GM18858 (cell line): ENCODE measurements at regions not wholly inside any gene's neighbourhood (a gene's known extent, or its start where the extent isn't known, plus 50 kb on each side); places are given as distances from the start of the nearest gene placed in this dataset.

Experiments
- ATAC-seq: cut with Tn5 transposase; IDR thresholded peaks from one replicate; pipeline ENCODE4 v1.9.1; 2021; ENCODE audit not compliant: unreplicated experiment

DNA sequence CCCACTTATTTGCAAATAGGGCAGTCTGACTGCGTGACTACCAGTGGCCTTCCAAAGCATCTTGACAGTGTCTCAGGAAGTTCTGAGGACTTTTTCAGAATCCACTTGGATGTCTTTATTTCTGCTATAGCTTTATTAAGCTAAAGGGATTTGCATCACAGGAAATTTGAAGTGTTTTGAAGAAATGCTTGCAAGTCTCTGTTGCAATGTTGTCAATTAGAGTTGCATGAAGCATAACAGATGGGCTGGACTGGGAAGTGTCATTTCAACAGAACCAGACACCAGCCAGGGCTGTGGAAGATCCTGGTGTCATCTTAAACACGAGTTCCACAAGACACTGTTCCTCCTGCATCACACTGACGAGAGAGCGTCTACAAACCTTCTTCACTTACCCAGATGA lies 224.5 kb downstream of the EN1 start:
- no peak for ATAC-seq

DNA sequence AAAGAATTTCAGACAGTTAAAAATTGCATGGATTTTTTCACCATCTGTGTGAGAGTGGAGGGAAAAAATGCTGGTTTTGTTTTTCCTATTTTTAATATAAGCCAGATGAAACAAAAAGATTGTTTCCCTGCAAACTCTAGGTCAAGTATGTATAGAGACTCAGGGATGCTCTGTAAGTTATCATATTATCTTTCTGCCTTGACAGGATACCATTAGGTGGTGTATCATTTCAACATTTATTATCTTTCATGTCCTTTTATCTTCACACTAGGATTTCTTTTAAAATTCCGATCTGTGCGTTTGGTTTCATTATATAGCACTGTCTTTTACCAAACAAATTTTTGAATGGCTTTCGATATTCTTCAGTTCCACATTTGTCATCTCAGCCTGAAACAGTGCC lies 225.3 kb downstream of the EN1 start:
- ATAC-seq = no peak

- ATAC-seq = no peak
Measured at GRCh38 chr2:118618279-118618678, 229.2 kb downstream of the EN1 start.

GRCh38 chr2:118616432-118616831 lies 231.0 kb downstream of the EN1 start:
- no peak for ATAC-seq

- no peak for ATAC-seq
Measured at GRCh38 chr2:118614841-118615271, 232.6 kb downstream of the EN1 start.

GRCh38 chr2:118613737-118614136 lies 233.7 kb downstream of the EN1 start:
- no peak for ATAC-seq

DNA sequence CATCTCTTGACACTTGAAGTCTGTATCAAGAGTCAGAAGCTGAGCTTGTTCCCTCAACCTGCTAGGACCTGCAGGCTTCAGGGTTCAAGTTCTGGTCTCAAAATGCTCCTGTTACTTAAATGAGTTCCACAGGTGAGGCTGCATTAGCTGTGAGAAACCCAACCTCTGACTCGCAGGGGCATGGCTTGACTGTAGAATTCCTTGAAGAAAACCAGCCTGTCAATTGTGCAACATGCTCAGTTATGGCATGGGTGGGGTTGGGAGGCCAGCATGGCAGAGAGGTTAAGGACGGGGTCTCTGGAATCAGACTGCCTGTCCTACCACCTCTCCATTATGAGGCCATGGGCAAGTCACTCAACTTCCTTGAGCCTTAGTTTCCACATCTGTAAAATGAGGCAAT lies 235.8 kb downstream of the EN1 start:
- ATAC-seq = no peak

- no peak for ATAC-seq
Measured at GRCh38 chr2:118609138-118609537, 238.3 kb downstream of the EN1 start.

DNA sequence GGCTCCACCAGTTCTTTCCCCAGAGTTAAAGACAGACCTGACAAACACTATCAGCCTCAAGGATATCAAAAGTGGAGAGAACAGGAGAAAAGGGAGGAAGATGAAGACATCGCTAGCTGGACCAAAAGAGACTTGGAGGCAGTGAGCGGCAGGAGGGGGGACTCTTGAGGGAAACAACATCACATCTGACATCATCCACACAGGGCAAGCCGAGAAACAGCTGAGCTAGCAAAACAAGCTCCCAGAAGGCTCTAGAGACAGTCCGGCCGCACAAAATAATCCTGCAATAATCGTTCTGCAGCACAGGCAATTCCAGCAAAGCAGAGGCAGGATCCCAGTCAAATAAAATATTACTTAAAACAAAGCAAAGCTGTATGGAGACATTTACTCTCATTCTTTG lies 239.8 kb downstream of the EN1 start:
- ATAC-seq = no peak

- ATAC-seq = no peak
Measured at GRCh38 chr2:118604811-118605210, 242.6 kb downstream of the EN1 start.

DNA sequence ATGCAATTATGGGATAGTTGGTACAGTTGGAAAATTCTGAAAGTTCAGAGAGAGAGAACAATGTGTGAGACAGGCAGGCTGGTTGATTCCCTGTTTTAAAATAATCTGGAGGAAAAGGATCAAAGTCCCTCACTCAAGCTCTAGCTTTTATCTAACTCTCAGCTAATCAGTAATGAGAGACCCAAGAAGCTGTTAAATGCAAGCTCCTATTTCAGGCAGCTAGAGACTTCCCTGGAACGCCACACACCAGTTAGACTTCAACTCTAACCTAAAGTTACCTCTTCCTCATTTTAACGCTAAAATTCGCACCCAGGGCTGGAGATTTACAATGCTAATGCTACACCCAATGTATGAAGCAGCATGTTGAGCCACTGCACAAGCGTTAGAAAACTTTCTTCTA lies 243.1 kb downstream of the EN1 start:
- ATAC-seq = no peak

DNA sequence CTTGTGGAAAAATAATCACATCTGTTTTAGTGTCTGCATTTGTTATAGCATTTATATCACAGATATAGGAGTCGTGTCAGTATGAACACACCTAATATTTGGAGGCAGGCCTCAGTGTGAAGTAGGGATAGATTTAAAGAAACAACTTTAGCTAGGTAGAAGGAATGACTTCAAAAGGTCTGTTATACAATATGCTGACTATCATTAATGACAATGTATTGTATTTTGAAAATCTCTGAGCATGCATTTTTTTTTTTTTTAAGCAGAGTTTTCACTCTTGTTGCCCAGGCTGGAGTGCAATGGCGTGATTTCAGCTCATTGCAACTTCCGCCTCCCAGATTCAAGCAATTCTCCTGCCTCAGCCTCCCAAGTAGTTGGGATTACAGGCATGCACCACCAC lies 248.3 kb downstream of the EN1 start:
- no peak for ATAC-seq

DNA sequence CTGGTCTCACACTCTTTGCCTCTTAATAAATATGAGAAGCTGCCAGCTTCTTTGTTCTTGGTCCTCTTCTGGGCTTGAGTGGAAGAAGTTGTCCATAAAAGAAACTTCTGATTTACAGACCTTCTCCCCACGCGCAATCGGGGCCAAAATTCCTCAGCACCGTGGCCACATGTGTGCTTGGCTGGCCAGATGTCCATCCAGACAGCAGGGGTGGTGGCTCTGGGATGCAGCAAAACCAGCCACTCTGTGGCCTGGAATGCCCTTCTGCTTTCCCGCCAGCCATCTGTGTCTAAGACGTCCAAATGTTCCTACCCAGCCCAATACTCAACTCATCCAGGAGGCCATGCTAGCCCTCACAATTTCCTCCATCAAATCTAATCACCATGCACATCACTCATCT lies 250.8 kb downstream of the EN1 start:
- ATAC-seq = no peak

- no peak for ATAC-seq
Measured at GRCh38 chr2:118593257-118593656, 254.2 kb downstream of the EN1 start.

DNA sequence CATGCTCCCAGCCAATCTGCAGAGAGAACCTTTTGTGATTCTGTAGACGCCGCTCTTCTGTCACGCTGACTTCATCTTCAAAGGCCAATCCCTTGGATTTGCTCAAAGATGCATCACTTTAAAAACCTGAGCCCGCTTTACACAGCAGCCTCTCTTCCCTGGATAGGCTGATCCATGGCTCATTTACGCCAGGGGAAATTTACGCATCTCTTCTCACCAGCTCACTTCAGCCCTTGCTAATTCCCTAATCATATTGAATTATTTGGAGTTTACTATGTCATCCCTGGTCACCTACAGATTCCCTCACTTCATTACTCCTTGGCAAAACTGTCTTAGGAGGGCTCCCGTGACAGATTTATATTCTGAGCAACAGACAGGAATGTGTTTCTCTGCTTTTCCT lies 256.2 kb downstream of the EN1 start:
- ATAC-seq = no peak

- ATAC-seq = no peak
Measured at GRCh38 chr2:118589721-118590120, 257.7 kb downstream of the EN1 start.

DNA sequence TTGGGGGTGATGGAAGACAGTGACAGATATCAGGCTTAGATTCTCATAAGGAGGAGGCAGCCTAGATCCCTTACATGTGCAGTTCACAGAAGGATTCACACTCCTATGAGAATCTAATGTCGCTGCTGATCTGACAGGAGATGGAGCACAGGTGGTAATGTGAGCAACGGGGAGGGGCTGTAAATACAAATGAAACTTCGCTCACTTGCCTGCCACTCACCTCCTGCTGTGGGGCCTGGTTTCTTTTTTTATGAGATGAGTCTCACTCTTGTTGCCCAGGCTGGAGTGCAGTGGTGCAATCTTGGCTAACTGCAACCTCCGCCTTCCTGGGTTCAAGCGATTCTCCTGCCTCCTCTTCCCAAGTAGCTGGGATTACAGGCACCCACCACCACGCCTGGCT lies 258.6 kb downstream of the EN1 start:
- no peak for ATAC-seq

- ATAC-seq = no peak
Measured at GRCh38 chr2:118586312-118586711, 261.1 kb downstream of the EN1 start.

GRCh38 chr2:118584877-118585276 lies 262.6 kb downstream of the EN1 start:
- no peak for ATAC-seq

GRCh38 chr2:118584062-118584749 lies 263.2 kb downstream of the EN1 start:
- no peak for ATAC-seq

GRCh38 chr2:118582058-118582457 lies 265.4 kb downstream of the EN1 start:
- ATAC-seq = no peak

GRCh38 chr2:118580651-118581050 lies 266.8 kb downstream of the EN1 start:
- ATAC-seq = no peak

DNA sequence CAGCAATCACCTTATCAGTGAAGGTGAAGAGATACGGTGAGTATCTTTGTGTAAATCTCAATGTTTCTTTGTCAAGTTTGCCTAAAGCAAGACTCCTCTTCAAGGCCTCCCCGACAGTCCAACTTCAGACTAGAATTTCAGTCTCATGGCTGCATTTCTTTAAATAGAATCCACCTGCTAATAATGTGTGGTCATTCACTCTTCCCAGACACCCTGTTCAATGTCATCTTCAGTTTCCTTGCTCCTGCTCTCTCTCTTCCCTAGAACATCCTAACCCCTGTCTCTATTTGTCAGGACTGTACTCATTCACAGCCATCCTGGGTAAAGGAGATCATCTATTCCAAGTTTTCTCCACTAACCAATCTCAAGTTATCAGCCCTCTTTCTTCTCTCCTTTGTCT lies 267.3 kb downstream of the EN1 start:
- no peak for ATAC-seq
